ACC112 (cell line): ENCODE measurements at regions not wholly inside any gene's neighbourhood (a gene's known extent, or its start where the extent isn't known, plus 50 kb on each side); places are given as distances from the start of the nearest gene placed in this dataset.

ENCODE experiments used
- H2AFZ ChIP-seq: fragments of 200-600 bp; sonication (generic); one replicate; pipeline ENCODE4 v1.6.0; 2017; ENCODE audit warnings: antibody characterized with exemption, low read length; ENCODE audit not compliant: unreplicated experiment
- H3K27ac ChIP-seq: fragments of 200-600 bp; sonication (generic); 2 replicates; pipeline ENCODE4 v1.5.1; 2014; ENCODE audit warnings: low read depth, mild to moderate bottlenecking, antibody characterized with exemption, low read length, moderate library complexity
- H3K27me3 ChIP-seq: fragments of 200-600 bp; sonication (generic); 2 replicates; pipeline ENCODE4 v1.6.1; 2014; ENCODE audit warnings: mild to moderate bottlenecking, antibody characterized with exemption, low read length, moderate library complexity, mixed read lengths; ENCODE audit not compliant: insufficient read depth
- H3K36me3 ChIP-seq: fragments of 200-600 bp; sonication (generic); 2 replicates; pipeline ENCODE4 v1.6.1; 2016; ENCODE audit warnings: mild to moderate bottlenecking, antibody characterized with exemption, low read length, moderate library complexity, mixed read lengths; ENCODE audit not compliant: insufficient read depth
- H3K4me1 ChIP-seq: fragments of 200-600 bp; sonication (generic); one replicate; pipeline ENCODE4 v1.6.1; 2016; ENCODE audit warnings: low read length, mixed read lengths; ENCODE audit not compliant: insufficient read depth, unreplicated experiment, control insufficient read depth
- H3K4me3 ChIP-seq: fragments of 200-600 bp; sonication (generic); 2 replicates; pipeline ENCODE4 v1.5.1; 2014; ENCODE audit warnings: mild to moderate bottlenecking, low read depth, low read length
- H3K79me2 ChIP-seq: fragments of 200-600 bp; sonication (generic); one replicate; pipeline ENCODE4 v1.6.0; 2016; ENCODE audit warnings: low read length; ENCODE audit not compliant: control insufficient read depth, unreplicated experiment, insufficient read depth

GRCh38 chr5:171571663-171572062, 152.2 kb downstream of the FGF18 start:
- Histone ChIP-seq H3K4me1 (peaks cover 11% of the 10 kb centered on the region), H3K36me3 (no peaks in the 10 kb centered on the region), H2AFZ (no peak overlapping the region), H3K4me3 (no peak overlapping the region), H3K79me2 (no peaks in the 10 kb centered on the region), H3K27ac (no peak overlapping the region), H3K27me3 (peaks cover 7% of the 10 kb centered on the region; the same call in 1 of the 2 replicates)

GRCh38 chr5:171573021-171573420, 153.6 kb downstream of the FGF18 start:
- H3K36me3 ChIP-seq, result no peaks in the 10 kb centered on the region
- no peaks in the 10 kb centered on the region for H3K79me2 ChIP-seq
- H3K27me3 ChIP-seq, result peaks cover 13% of the 10 kb centered on the region; the same call in 1 of the 2 replicates
- no peak overlapping the region for H3K4me3 ChIP-seq
- H2AFZ ChIP-seq, result no peak overlapping the region
- H3K27ac ChIP-seq, result no peak overlapping the region
- peaks cover 11% of the 10 kb centered on the region for H3K4me1 ChIP-seq

GRCh38 chr5:171573451-171574225, 154.2 kb downstream of the FGF18 start:
- peaks cover 13% of the 10 kb centered on the region; the same call in 1 of the 2 replicates for H3K27me3 ChIP-seq
- no peak overlapping the region for H3K27ac ChIP-seq
- H2AFZ ChIP-seq, result no peak overlapping the region
- no peaks in the 10 kb centered on the region for H3K36me3 ChIP-seq
- no peaks in the 10 kb centered on the region for H3K79me2 ChIP-seq
- H3K4me1 ChIP-seq, result peaks cover 11% of the 10 kb centered on the region
- no peak overlapping the region for H3K4me3 ChIP-seq

- no peaks in the 10 kb centered on the region for H3K36me3 ChIP-seq
- no peaks in the 10 kb centered on the region for H3K79me2 ChIP-seq
- no peak overlapping the region for H3K27ac ChIP-seq
- H2AFZ ChIP-seq, result no peak overlapping the region
- peaks cover 11% of the 10 kb centered on the region for H3K4me1 ChIP-seq
- H3K4me3 ChIP-seq, result no peak overlapping the region
- H3K27me3 ChIP-seq, result peaks cover 13% of the 10 kb centered on the region; the same call in 1 of the 2 replicates
These were observed 154.9 kb downstream of the FGF18 start for GRCh38 chr5:171574376-171574775.

- Histone ChIP-seq H3K79me2 (no peaks in the 10 kb centered on the region), H3K4me3 (no peak overlapping the region), H3K36me3 (no peaks in the 10 kb centered on the region), H2AFZ (no peak overlapping the region), H3K4me1 (peaks cover 17% of the 10 kb centered on the region), H3K27ac (no peak overlapping the region), H3K27me3 (peaks cover 9% of the 10 kb centered on the region; the same call in 1 of the 2 replicates)
These were observed 155.9 kb downstream of the FGF18 start for GRCh38 chr5:171575386-171575785.

- H3K27ac ChIP-seq, result no peak overlapping the region
- peaks cover 21% of the 10 kb centered on the region for H3K4me1 ChIP-seq
- peaks cover 9% of the 10 kb centered on the region; the same call in 1 of the 2 replicates for H3K27me3 ChIP-seq
- H3K36me3 ChIP-seq, result no peaks in the 10 kb centered on the region
- no peak overlapping the region for H2AFZ ChIP-seq
- H3K79me2 ChIP-seq, result no peaks in the 10 kb centered on the region
- H3K4me3 ChIP-seq, result no peak overlapping the region
These were observed 156.4 kb downstream of the FGF18 start for GRCh38 chr5:171575808-171576207.

- H3K27me3 ChIP-seq, result peaks cover 9% of the 10 kb centered on the region; the same call in 1 of the 2 replicates
These were observed 157.8 kb downstream of the FGF18 start for GRCh38 chr5:171577042-171577758.

GRCh38 chr5:171578049-171578828, 158.8 kb downstream of the FGF18 start:
- Histone ChIP-seq H3K27me3 (peaks cover 17% of the 10 kb centered on the region), H3K4me1 (peaks cover 14% of the 10 kb centered on the region), H3K36me3 (no peaks in the 10 kb centered on the region), H2AFZ (no peak overlapping the region), H3K4me3 (no peak overlapping the region), H3K27ac (no peak overlapping the region), H3K79me2 (no peaks in the 10 kb centered on the region)

More at GRCh38 chr5:171577042-171577758, 157.8 kb downstream of the FGF18 start:
- Histone ChIP-seq H3K4me3 (no peak overlapping the region), H3K27ac (no peak overlapping the region), H3K79me2 (no peaks in the 10 kb centered on the region), H3K4me1 (peaks cover 16% of the 10 kb centered on the region), H3K36me3 (no peaks in the 10 kb centered on the region), H2AFZ (no peak overlapping the region)

GRCh38 chr5:171578829-171579491, 159.5 kb downstream of the FGF18 start:
- Histone ChIP-seq H3K27ac (no peak overlapping the region), H3K4me3 (no peak overlapping the region), H3K36me3 (no peaks in the 10 kb centered on the region), H2AFZ (no peak overlapping the region), H3K79me2 (no peaks in the 10 kb centered on the region), H3K27me3 (peaks cover 17% of the 10 kb centered on the region), H3K4me1 (peaks cover 14% of the 10 kb centered on the region)

- no peaks in the 10 kb centered on the region for H3K79me2 ChIP-seq
- H2AFZ ChIP-seq, result no peak overlapping the region
- H3K36me3 ChIP-seq, result no peaks in the 10 kb centered on the region
- H3K4me1 ChIP-seq, result peaks cover 14% of the 10 kb centered on the region
- no peak overlapping the region for H3K4me3 ChIP-seq
- H3K27me3 ChIP-seq, result peaks cover 25% of the 10 kb centered on the region
- 0 out of 2 replicates have a peak overlapping the region, but pooled peaks have one; percentile 65 for H3K27ac ChIP-seq
These were observed 160.5 kb downstream of the FGF18 start for GRCh38 chr5:171579976-171580411.
